ENCODE measurements at regions not wholly inside any gene's neighbourhood (a gene's known extent, or its start where the extent isn't known, plus 50 kb on each side); places are given as distances from the start of the nearest gene placed in this dataset.

DNA sequence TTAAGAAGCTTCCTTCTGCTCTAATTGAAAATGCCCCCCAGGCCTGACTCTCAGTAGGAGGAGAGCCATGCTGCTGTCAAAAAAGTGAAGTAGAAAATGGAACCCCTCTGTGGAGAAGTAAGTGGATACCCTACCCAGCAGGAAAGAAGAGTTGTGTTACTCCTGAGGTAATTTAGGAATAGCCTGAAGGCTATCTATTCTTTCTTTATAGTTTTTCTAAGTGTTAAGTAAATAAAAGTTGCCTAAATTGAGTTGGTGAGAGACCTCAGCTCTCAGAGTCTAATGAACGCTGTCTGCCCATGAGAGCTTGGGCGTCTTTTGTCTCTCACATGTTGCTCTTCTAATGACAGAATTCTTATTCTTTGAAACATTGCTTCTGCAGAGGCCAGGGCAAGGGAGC, 116.2 kb downstream of the NSUN3 start:
- DNase-seq = no peak

DNA sequence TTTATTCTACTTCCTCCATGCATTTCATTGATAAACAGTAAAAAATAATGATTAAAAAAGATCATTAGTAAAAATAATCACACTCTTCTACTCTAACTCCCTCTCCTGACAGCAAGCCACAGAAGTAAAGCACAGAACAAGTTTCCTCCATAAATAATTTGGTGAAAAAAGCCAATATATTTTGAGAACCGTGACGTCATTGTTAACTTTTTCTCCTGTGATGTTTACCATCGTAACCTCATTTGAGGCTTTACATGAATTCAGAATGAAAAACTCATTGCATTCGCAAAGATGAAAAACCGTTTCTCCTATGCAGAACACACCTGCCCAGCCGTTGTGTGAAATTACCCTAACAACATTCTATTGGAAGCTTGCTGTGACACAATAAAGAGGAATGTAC, 120.7 kb downstream of the NSUN3 start:
- DNase-seq = no peak

GRCh38 chr3:94184781-94185180, 121.9 kb downstream of the NSUN3 start:
- no peak for DNase-seq

DNA sequence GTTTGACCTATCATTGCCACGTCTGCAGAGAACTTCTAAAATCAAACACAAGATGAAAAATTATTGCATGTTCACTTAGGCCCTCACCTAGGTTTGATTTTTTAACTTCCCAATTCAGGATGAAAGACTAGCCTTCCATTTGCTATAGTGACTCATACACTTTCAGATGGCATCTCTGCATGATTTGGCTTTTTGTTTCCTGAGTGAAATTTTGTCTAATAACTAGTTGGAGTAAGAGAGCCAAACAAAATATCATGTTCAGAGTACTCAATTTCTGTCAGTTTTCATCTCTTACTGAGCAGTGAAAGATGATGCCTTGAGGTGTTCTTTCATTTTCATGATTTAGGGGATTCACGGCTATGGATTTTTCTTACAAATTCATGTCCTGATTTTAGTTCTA, 122.9 kb downstream of the NSUN3 start:
- DNase-seq = no peak

DNA sequence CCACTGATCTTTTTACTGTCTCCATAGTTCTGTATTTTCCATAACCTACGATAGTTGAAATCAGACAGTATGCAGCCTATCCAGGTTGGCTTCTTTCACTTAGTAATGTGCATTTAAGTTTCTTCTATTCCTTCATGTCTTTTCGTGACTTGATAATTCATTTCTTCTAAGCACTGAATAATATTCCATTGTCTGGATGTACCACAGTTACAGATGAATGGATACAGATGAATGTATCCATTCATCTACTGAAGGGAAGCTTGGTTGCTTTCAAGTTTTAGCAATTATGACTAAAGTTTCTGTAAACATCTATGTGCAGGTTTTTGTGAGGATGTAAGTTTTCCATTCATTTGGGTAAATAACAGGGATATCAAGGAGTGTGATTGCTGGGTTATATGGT, 124.8 kb downstream of the NSUN3 start:
- no peak for DNase-seq

DNA sequence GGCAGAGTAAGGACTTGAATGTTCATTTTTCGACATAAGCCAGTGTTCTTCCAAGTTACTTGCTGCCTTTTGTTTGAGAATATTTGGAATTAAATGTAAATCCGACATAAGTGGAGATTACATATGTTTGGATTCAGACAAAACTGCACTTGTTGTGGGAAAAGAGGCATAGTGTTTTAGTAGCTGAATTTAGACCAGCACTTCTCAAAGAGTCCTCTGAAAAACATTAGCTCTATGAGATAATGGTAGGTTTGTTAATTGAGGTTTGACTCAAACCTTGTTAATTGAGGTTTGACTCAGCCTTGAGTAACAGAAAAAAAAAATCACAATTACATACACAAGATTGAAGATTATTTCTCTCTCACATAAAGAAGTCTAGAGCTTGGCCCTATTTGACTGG, 132.5 kb downstream of the NSUN3 start:
- DNase-seq = no peak

- DNase-seq = no peak
Observed at GRCh38 chr3:94206291-94206690, 143.4 kb downstream of the NSUN3 start.

DNA sequence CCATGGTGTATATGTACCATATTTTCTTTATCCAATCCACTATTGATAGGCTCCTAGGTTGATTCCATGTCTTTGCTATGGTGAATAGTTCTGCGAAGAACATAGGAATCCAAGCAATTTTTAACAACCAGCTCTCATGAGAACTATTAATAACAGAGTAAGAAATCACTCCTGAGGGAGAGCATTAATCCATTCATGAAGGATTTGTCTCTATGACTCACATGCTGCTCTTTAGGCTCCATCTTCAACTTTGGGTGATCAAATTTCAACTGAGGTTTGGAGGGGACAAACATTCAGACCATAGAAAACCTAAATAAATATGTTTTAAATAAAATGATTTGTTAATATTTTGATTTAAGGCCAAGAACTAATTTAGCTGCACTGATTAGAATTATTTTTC, 147.4 kb downstream of the NSUN3 start:
- no peak for DNase-seq

DNA sequence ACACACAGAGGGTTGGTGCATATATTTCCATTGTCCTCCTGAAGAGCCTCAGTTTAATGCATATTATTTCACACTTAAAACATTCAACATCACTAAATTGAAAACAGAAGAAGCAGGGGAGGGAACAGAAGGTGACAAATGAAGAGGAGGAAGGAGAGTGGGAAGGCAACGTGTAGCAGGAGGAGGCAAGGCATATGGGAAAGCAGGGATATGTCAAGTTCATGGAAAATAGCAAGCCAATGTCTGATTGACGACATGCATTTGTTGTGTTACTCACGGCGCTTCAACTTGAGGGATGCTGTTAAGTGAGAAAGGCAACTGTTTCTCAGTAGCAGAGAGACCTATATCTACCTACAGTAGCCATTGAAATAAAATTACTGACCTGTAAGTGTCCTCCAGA, 154.5 kb downstream of the NSUN3 start:
- DNase-seq = no peak

DNA sequence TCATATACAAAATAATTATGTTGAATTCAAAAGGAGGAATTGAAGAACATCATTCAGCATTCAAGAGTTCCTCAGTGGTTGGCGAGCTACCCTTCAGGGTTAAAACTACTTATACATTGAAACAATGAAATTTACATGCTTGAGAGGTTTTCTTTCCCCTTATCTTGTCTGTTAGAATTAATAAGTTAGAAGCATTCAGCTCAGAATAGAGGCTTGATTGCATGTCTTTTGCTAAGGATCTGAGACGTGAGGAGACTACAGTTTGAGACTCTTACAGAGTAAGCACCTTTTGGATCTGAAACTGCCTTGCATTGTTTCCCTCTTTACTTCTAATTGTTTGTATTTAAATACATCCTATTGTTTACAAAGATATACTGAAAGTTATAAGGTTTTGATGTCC, 157.6 kb downstream of the NSUN3 start:
- no peak for DNase-seq

GRCh38 chr3:94221829-94222228, 159.0 kb downstream of the NSUN3 start:
- no peak for DNase-seq

DNA sequence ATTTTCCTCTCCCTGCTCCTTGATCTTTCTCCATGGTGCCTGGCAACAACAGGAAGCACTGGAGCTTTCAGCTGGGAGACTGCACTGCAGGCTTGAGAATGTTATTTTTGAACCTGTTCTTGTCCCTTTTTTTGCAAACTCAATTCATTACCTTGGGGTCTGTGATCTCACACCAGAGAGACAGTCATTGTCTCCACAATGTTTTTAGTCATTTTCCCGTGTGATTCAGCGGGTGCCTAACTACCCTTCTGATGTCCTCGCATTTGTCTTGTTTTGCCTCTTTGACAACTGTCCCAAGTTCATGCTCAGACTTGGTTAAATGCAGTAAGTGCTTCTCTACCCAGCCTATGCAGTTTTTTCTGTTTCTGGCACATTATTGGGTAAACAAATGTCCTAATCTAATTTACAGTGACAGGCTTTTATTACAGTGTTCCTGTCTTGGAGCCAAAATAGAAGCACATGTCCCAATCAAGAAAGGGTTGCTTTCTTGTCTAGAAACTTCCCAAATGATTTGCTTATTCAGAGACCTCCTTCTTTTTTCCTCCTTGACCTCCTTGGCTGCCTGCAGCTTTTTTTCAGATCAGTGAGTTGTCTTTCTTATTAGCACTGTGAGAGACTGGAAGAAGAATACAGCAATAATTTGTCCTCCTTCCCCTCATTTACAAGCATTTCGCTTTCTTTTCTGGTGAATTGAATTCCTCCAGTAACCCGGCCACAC, 162.4 kb downstream of the NSUN3 start:
- DNase-seq = no peak

DNA sequence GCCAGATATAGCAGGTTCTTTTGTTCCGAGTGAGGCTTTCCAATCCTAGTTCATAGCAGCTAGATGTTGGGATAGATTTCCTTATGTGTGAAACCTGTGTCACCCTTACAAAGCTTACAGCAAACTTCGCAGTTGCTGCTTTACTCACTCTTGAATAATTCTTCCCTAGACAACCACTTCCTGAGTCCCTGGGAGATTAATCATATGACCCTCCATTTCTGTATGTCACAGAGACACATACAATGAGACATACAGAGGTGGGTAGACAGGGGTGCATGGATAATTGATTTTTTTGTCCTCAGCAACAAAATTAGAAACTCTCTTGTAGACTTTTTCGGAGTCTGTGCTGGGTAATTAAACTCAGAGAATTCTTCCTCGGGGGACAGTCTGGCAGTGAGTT, 163.2 kb downstream of the NSUN3 start:
- no peak for DNase-seq

DNA sequence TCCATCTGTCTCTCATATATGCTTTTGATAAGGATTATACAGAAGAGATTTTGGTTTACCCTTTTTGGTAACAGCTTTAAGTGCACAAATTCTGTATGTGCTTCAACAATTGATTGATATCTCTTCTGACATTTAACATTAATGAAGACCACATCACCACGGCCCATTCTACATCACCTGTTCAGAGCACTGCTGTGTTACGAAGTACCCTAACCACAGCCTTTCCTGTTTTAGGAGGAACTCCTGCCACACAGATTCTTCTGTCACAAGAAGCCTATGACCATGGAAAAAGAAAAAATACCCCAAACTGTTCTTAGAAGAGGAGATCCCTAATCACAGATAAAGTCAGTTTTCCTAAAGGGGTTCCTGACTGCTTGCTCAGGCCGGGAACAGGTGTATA, 170.1 kb downstream of the NSUN3 start:
- DNase-seq = no peak

GRCh38 chr3:94234177-94234788, 171.4 kb downstream of the NSUN3 start:
- DNase-seq = peak in 1 of 2 experiments; percentile 55

- DNase-seq = no peak
Observed at GRCh38 chr3:94241986-94242385, 179.1 kb downstream of the NSUN3 start.

DNA sequence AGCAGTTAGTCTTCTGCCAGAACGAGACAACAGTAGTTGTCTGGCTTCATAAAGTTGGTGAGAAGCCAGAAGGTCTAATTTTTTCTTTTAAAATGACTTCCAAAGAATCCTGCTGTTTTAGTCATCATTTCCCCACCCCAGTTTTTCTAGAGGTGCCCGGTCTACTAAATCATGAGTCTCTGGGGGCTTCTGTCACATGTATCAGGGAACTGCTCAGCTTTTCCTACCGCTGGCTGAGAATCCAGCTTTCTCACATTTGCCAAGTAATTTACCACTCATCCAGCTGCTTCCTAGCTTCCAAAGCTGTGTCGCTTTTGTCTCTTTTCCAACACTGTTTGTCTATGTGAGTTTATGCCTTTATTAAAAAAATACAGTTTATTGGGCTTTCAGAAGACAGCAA, 183.3 kb downstream of the NSUN3 start:
- no peak for DNase-seq

- no peak for DNase-seq
Observed at GRCh38 chr3:94248042-94248441, 185.2 kb downstream of the NSUN3 start.

- DNase-seq = peak; percentile 40 to 67
Observed at GRCh38 chr3:94249491-94250079, 186.7 kb downstream of the NSUN3 start.

GRCh38 chr3:94251566-94251965, 188.7 kb downstream of the NSUN3 start:
- DNase-seq = no peak

- no peak for DNase-seq
Observed at GRCh38 chr3:94252316-94252715, 189.5 kb downstream of the NSUN3 start.

- DNase-seq = no peak
Observed at GRCh38 chr3:94256888-94257813, 194.3 kb downstream of the NSUN3 start.

GRCh38 chr3:94258851-94259250, 196.0 kb downstream of the NSUN3 start:
- DNase-seq = no peak

DNA sequence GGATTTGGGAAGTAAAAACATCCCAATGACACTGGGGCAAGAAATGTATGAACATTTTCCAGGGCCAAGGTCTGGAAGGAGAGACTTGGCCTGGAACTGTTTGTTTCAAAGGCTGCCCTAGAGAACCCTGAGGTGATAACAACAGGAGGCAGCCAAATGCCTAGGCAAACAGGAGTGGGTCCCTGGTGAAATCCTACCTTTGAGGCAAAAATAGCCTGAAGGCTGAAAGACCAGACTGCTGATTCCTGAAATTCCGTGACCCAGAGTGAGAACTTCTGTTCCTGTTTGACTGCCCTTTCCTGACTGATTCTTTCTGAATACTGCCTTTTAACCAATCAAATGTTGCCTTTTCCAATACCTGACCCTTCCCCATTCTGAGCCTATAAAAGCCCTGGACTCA, 196.4 kb downstream of the NSUN3 start:
- no peak for DNase-seq
